Endothelial cell of umbilical vein (primary cell): ENCODE measurements at regions not wholly inside any gene's neighbourhood (a gene's known extent, or its start where the extent isn't known, plus 50 kb on each side); places are given as distances from the start of the nearest gene placed in this dataset.

ENCODE experiments used
- BruUV-seq: library from RNA; stranded (reverse); fragments of 400-500 nt; replicated peaks from 2 replicates; lab custom pipeline; 2021; lab: Mats Ljungman, UMichigan
- CTCF ChIA-PET: fragments of 300-600, 350-600 bp; sonication (Branson Sonifier 250); formaldehyde crosslinking; loops from one replicate; lab custom pipeline; 2021; ENCODE audit warnings: antibody characterized with exemption, inconsistent platforms; lab: Charles Lee
- POLR2A ChIA-PET: fragments of 300-600, 350-600 bp; sonication (Branson Sonifier 250); formaldehyde crosslinking; loops from one replicate; lab custom pipeline; 2021; ENCODE audit warnings: antibody characterized with exemption, inconsistent platforms; lab: Charles Lee
- DNase-seq: peaks from one replicate; pipeline ENCODE4 v3.0.0-alpha.2; 2011; ENCODE audit warnings: low read depth, low spot score
- FAIRE-seq: peaks from 2 replicates; lab custom pipeline; 2011; peaks lifted over from hg19 to GRCh38; lab: Jason Lieb, UNC
- H2AFZ ChIP-seq: 2 replicates; pipeline ENCODE4 v1.6.0; 2012; ENCODE audit warnings: low read depth, low read length, control low read depth, inconsistent platforms
- H3K27ac ChIP-seq: 2 replicates; pipeline ENCODE4 v1.5.1; 2011; ENCODE audit warnings: low read depth, mild to moderate bottlenecking, control low read depth, low read length, moderate library complexity; ENCODE audit not compliant: insufficient read depth
- H3K27me3 ChIP-seq, 2 experiments: 2 replicates each; pipeline versions ENCODE4 v1.6.0 to v1.6.1; 2011; ENCODE audit warnings: low read length in 2 of 2, mixed read lengths in 1 of 2; ENCODE audit not compliant: control insufficient read depth in 2 of 2, insufficient read depth in 2 of 2
- H3K36me3 ChIP-seq, 2 experiments: 2 replicates in 1 of 2; 3 replicates in 1 of 2; pipeline ENCODE4 v1.5.1; 2011; ENCODE audit warnings: low read length in 2 of 2, mild to moderate bottlenecking in 1 of 2, moderate library complexity in 1 of 2; ENCODE audit not compliant: control insufficient read depth in 2 of 2, insufficient read depth in 2 of 2; ENCODE audit errors: extremely low read depth in 1 of 2
- H3K4me1 ChIP-seq: 3 replicates; pipeline ENCODE4 v1.5.1; 2011; ENCODE audit warnings: mild to moderate bottlenecking, low read length; ENCODE audit not compliant: control insufficient read depth, insufficient read depth; ENCODE audit errors: extremely low read depth
- H3K4me2 ChIP-seq: 2 replicates; pipeline ENCODE4 v1.6.1; 2011; ENCODE audit warnings: low read length, control low read depth, mixed read lengths; ENCODE audit not compliant: insufficient read depth
- H3K4me3 ChIP-seq, 3 experiments: fragments of 200-600 bp in 1 of 3; sonication (generic), shearing (Covaris generic) in 1 of 3; replicated peaks in 1 of 3; 2 replicates each; pipeline ENCODE4 v1.5.1; 2011 to 2016; ENCODE audit warnings: control low read depth in 3 of 3, low read length in 3 of 3, mild to moderate bottlenecking in 2 of 3, inconsistent platforms in 1 of 3, low read depth in 1 of 3, moderate library complexity in 1 of 3; ENCODE audit not compliant: insufficient read depth in 1 of 3
- H3K79me2 ChIP-seq: 2 replicates; pipeline ENCODE4 v1.6.0; 2012; ENCODE audit warnings: low read length, inconsistent platforms; ENCODE audit not compliant: control insufficient read depth, insufficient read depth
- H3K9ac ChIP-seq: replicated peaks from 2 replicates; pipeline ENCODE3; 2011; ENCODE audit warnings: low read length, control low read depth; ENCODE audit not compliant: insufficient read depth; ENCODE audit errors: extremely low read depth
- H3K9me1 ChIP-seq: replicated peaks from 3 replicates; pipeline ENCODE4 v1.6.0; 2011; ENCODE audit warnings: mild to moderate bottlenecking, low read length; ENCODE audit not compliant: control insufficient read depth, insufficient read depth; ENCODE audit errors: extremely low read depth
- H3K9me3 ChIP-seq: replicated peaks from 2 replicates; pipeline ENCODE4 v1.5.1; 2012; ENCODE audit warnings: low read length, inconsistent platforms; ENCODE audit not compliant: control insufficient read depth, insufficient read depth
- H4K20me1 ChIP-seq: replicated peaks from 2 replicates; pipeline ENCODE3; 2011; ENCODE audit warnings: mild to moderate bottlenecking, low read length; ENCODE audit not compliant: control insufficient read depth, insufficient read depth; ENCODE audit errors: extremely low read depth
- EZH2 ChIP-seq: IDR thresholded peaks from 2 replicates; pipeline ENCODE4 v1.6.1; 2012; ENCODE audit warnings: borderline replicate concordance, low read depth, mild to moderate bottlenecking, moderate library complexity, low read length, inconsistent platforms; ENCODE audit not compliant: severe bottlenecking
- GATA2 ChIP-seq: IDR thresholded peaks from 2 replicates; pipeline ENCODE4 v1.7.0; 2011; ENCODE audit warnings: low read depth, mild to moderate bottlenecking, moderate library complexity, mixed read lengths, low read length; ENCODE audit not compliant: insufficient read length, insufficient read depth
- JUN ChIP-seq: IDR thresholded peaks from 2 replicates; pipeline ENCODE4 v1.6.1; 2011; ENCODE audit warnings: borderline replicate concordance, low read depth; ENCODE audit not compliant: insufficient read length, insufficient read depth
- MYC ChIP-seq: IDR thresholded peaks from one replicate; pipeline ENCODE4 v1.6.1; 2011; ENCODE audit warnings: mild to moderate bottlenecking, low read depth, low read length
- POLR2A ChIP-seq: IDR thresholded peaks from 2 replicates; pipeline ENCODE4 v1.6.1; 2012; ENCODE audit warnings: low read depth, mild to moderate bottlenecking, control low read depth, low read length
- POLR2AphosphoS5 ChIP-seq: IDR thresholded peaks from 2 replicates; pipeline ENCODE4 v1.6.1; 2012; ENCODE audit warnings: low read depth, mild to moderate bottlenecking, control low read depth, low read length, moderate library complexity; ENCODE audit not compliant: insufficient read depth
- dilution Hi-C: fragments of 300-500 bp; cut with MboI; formaldehyde crosslinking; loops from one replicate; pipeline ENCODE4 v1.15.0; 2019; ENCODE audit warnings: low sequenced_read_pairs; ENCODE audit not compliant: extremely low pct_ligation_motif_present
- intact Hi-C: fragments of 100-400 bp; cut with micrococcal nuclease; formaldehyde crosslinking; loops from one replicate; pipeline ENCODE4 v1.10.0; 2022
- TF ChIP-seq, protein P1 (sequence below), 2 donors: IDR thresholded peaks; 1 replicate in 1 of 2; 2 replicates in 1 of 2; pipeline ENCODE4 v1.5.1; 2011; ENCODE audit warnings: low read length in 2 of 2, mild to moderate bottlenecking in 2 of 2, moderate library complexity in 2 of 2, control low read depth in 1 of 2, inconsistent platforms in 1 of 2, low read depth in 1 of 2; ENCODE audit not compliant: insufficient read depth in 1 of 2; ENCODE audit errors: extremely low read depth in 1 of 2
- TF ChIP-seq, protein P2 (sequence below): IDR thresholded peaks from 2 replicates; pipeline ENCODE4 v1.6.1; 2011; ENCODE audit not compliant: insufficient read depth, insufficient read length

DNA sequence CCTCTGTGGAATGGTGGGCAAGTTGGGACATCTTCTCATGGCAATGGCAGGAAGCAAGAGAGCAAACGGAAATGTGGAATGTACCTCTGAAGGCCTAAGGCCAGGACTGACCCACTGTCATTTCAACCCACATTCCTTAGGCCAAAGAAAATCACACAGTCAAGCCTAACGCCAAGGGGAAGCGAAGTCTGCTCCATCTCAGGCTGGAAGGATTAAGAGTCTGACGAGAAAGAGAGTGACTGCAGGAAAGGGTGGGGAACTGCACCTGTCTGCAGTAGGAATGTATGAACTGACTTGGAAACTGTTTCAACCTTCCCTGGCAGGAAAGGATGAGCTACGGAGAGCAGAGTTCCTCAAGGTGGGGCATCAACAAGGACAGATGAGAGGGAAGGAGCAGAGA is 90.2 kb upstream of the TAS2R1 start:
- H3K27me3 ChIP-seq = no peaks in the 10 kb centered on the region
- H3K79me2 ChIP-seq = no peaks in the 10 kb centered on the region
- POLR2A ChIA-PET = no interaction called here
- no TSS peak for BruUV-seq
- H3K27ac ChIP-seq = no peak overlapping the region
- intact Hi-C loops (no loop called here), dilution Hi-C loops (no loop called here)
- no peak for FAIRE-seq
- no peaks in the 10 kb centered on the region for H3K9me1 ChIP-seq
- no peak for DNase-seq
- CTCF ChIA-PET = no interaction called here
- H3K4me2 ChIP-seq = no peak overlapping the region
- H3K4me1 ChIP-seq = no peaks in the 10 kb centered on the region
- H3K9ac ChIP-seq = no peak overlapping the region
- H2AFZ ChIP-seq = no peak overlapping the region
- H3K36me3 ChIP-seq = no peaks in the 10 kb centered on the region
- no peaks in the 10 kb centered on the region for H4K20me1 ChIP-seq
- H3K9me3 ChIP-seq = peaks cover 6% of the 10 kb centered on the region
- TF ChIP-seq EZH2 (no peak), POLR2A (no peak), MYC (no peak), GATA2 (no peak), POLR2AphosphoS5 (no peak)
- TF ChIP-seq, protein P1, sequence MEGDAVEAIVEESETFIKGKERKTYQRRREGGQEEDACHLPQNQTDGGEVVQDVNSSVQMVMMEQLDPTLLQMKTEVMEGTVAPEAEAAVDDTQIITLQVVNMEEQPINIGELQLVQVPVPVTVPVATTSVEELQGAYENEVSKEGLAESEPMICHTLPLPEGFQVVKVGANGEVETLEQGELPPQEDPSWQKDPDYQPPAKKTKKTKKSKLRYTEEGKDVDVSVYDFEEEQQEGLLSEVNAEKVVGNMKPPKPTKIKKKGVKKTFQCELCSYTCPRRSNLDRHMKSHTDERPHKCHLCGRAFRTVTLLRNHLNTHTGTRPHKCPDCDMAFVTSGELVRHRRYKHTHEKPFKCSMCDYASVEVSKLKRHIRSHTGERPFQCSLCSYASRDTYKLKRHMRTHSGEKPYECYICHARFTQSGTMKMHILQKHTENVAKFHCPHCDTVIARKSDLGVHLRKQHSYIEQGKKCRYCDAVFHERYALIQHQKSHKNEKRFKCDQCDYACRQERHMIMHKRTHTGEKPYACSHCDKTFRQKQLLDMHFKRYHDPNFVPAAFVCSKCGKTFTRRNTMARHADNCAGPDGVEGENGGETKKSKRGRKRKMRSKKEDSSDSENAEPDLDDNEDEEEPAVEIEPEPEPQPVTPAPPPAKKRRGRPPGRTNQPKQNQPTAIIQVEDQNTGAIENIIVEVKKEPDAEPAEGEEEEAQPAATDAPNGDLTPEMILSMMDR (IDR thresholded peaks at IDR 0.05; ENCODE audit: extremely low read depth in 1 of 2, insufficient read depth in 1 of 2, low read depth in 1 of 2, low read length in 2 of 2) = no peak
- no peak overlapping the region for H3K4me3 ChIP-seq

- POLR2A ChIA-PET = no interaction called here
- Histone ChIP-seq H3K27me3 (no peaks in the 10 kb centered on the region), H3K4me3 (no peak overlapping the region), H3K79me2 (no peaks in the 10 kb centered on the region), H3K4me2 (no peak overlapping the region), H3K9ac (no peak overlapping the region), H3K9me1 (no peaks in the 10 kb centered on the region), H4K20me1 (no peaks in the 10 kb centered on the region), H3K27ac (no peak overlapping the region), H3K9me3 (peaks cover 4% of the 10 kb centered on the region), H3K4me1 (no peaks in the 10 kb centered on the region), H3K36me3 (no peaks in the 10 kb centered on the region), H2AFZ (no peak overlapping the region)
- TF ChIP-seq, protein P2, sequence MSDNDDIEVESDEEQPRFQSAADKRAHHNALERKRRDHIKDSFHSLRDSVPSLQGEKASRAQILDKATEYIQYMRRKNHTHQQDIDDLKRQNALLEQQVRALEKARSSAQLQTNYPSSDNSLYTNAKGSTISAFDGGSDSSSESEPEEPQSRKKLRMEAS = no peak
- TF ChIP-seq POLR2A = no peak
- no peak for TF ChIP-seq JUN
- no peak for TF ChIP-seq EZH2
- DNase-seq (no peak), FAIRE-seq (no peak)
- no TSS peak for BruUV-seq
- intact Hi-C loops = no loop called here
- dilution Hi-C loops = no loop called here
- CTCF ChIA-PET = no interaction called here
These were observed 86.7 kb upstream of the TAS2R1 start for GRCh38 chr5:9716838-9717281.
